H1 (cell line): ENCODE measurements at regions not wholly inside any gene's neighbourhood (a gene's known extent, or its start where the extent isn't known, plus 50 kb on each side); places are given as distances from the start of the nearest gene placed in this dataset.

Source experiments
- CBX5 ChIP-seq: fragments of 300-800, 300-1000 bp; sonication (generic); IDR thresholded peaks from 2 replicates; pipeline ENCODE4 v1.7.1; 2016; ENCODE audit warnings: antibody characterized with exemption, low read length, low read depth
- CHD7 ChIP-seq: fragments of 300-600 bp; sonication (generic); IDR thresholded peaks from 2 replicates; pipeline ENCODE4 v1.7.1; 2012; ENCODE audit warnings: low read length, moderate library complexity, mild to moderate bottlenecking, inconsistent platforms; ENCODE audit not compliant: insufficient replicate concordance
- EZH2 ChIP-seq: fragments of 200-600 bp; sonication (generic); IDR thresholded peaks from 2 replicates; pipeline ENCODE4 v1.7.1; 2012; ENCODE audit warnings: low read depth, mild to moderate bottlenecking, moderate library complexity, low read length, inconsistent platforms; ENCODE audit not compliant: severe bottlenecking
- POLR2AphosphoS5 ChIP-seq: IDR thresholded peaks from 2 replicates; pipeline ENCODE4 v1.6.1; 2011; ENCODE audit warnings: low read depth, low read length
- RAD21 ChIP-seq, 2 experiments: IDR thresholded peaks in 1 of 2; conservative IDR thresholded peaks in 1 of 2; 2 replicates each; pipeline ENCODE4 v1.6.1; 2011; ENCODE audit warnings: low read depth in 2 of 2, low read length in 2 of 2, improper control_type of control experiment in 1 of 2, inconsistent platforms in 1 of 2, mild to moderate bottlenecking in 1 of 2, moderate library complexity in 1 of 2
- RBBP5 ChIP-seq: IDR thresholded peaks from 2 replicates; pipeline ENCODE4 v1.7.1; 2012; ENCODE audit warnings: low read depth, mild to moderate bottlenecking, inconsistent platforms, low read length, moderate library complexity, borderline replicate concordance
- SUZ12 ChIP-seq: fragments of 200-600 bp; sonication (generic); IDR thresholded peaks from 2 replicates; pipeline ENCODE4 v1.6.1; 2012; ENCODE audit warnings: mild to moderate bottlenecking, inconsistent platforms, low read length, moderate library complexity, mixed read lengths

DNA sequence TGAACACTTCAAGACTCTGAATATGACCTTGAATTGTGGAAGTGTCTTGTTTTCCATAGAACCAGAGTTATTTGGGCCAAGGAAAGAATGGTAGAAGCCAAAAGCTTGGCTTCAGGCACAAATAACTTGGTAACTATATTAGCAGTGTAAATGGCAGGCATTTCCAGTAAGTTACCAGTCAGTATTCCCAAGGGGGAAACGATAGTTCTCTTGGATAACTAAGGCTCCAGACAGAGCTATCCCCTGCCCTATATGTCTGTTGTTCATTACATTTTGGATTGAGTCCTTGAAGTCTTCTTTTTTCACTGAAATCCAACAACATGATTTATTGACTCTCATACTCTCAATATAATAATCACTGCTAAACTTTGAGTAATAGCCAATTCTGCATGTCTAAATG, 364.1 kb downstream of the MAGEB5 start (continued):
- TF ChIP-seq CHD7 (no peak), RBBP5 (no peak), SUZ12 (no peak), EZH2 (no peak), POLR2AphosphoS5 (no peak), RAD21 (IDR thresholded peaks at IDR 0.05 in 1 of 2, conservative IDR thresholded peaks at IDR 0.05 in 1 of 2; ENCODE audit: low read depth in 2 of 2, low read length in 2 of 2) (no peak), CBX5 (no peak)
